HG02973 (cell line): ENCODE measurements at regions not wholly inside any gene's neighbourhood (a gene's known extent, or its start where the extent isn't known, plus 50 kb on each side); places are given as distances from the start of the nearest gene placed in this dataset.
"Not testable (repeated sequence)": the region's sequence is repeated elsewhere in the genome, so short reads cannot be mapped to it uniquely, and the experiment has no call there.

Experiments
- ATAC-seq: cut with Tn5 transposase; IDR thresholded peaks from one replicate; pipeline ENCODE4 v1.9.1; 2021; ENCODE audit warnings: moderate library complexity; ENCODE audit not compliant: unreplicated experiment

GRCh38 chr1:234827656-234828055 lies 217.7 kb upstream of the IRF2BP2 start:
- no peak for ATAC-seq

GRCh38 chr1:234827181-234827580 lies 217.2 kb upstream of the IRF2BP2 start:
- ATAC-seq, result no peak

- no peak for ATAC-seq
Observed at GRCh38 chr1:234826352-234826751, 216.4 kb upstream of the IRF2BP2 start.

DNA sequence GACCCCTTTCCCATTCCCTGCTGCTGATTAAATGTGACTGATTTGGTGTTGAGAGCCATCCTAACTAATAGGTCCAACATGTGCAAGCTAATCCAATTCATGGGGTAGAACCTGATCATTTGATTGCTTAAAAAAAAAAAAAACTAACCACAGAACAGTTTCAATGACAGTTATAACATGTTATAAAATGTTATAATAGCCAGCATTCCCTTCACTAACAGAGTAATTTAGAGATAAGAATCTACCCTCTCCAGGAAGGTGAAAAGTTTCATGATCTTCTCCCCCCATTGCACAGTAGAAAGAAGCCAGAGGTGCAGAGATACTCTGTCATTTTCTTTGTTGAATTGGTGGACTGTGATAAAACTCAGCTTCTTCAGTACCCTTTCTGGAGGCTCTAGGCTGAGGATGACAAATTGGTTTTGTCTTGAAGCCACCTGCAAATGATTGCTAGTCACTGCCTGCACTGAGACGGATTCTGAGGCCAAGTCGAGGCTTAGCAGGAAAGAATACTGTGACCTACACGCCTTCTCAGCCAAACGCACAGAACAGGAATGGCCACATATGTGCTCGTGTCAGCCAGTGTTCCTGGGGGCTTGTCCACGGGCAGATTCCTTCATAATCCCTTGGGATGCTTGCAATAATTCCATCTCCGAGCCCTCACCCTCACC lies 215.7 kb upstream of the IRF2BP2 start:
- no peak for ATAC-seq

- not testable (repeated sequence) for ATAC-seq
Observed at GRCh38 chr1:234824836-234825235, 214.9 kb upstream of the IRF2BP2 start.

- ATAC-seq, result no peak
Observed at GRCh38 chr1:234823191-234824176, 213.5 kb upstream of the IRF2BP2 start.

GRCh38 chr1:234821840-234822239 lies 211.9 kb upstream of the IRF2BP2 start:
- no peak for ATAC-seq

DNA sequence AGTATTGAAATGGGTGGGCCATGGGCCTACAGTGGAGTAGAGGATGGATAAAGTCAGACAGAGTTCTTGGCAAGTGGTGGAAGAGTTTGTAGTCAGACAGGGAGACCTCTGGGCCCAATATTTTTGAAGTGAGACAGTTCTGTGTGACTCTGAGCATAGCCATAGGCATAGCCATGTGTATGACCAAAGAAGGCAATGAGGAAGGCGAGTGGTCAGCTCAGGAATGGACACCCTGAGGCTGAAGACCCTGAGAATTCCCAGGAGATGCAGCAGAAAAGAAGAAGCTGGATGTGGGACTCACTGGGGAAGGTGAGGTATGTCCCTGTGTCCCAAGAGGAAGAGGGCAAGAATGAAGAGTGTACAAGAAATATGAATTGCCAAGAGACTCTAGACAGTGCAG lies 210.6 kb upstream of the IRF2BP2 start:
- no peak for ATAC-seq

DNA sequence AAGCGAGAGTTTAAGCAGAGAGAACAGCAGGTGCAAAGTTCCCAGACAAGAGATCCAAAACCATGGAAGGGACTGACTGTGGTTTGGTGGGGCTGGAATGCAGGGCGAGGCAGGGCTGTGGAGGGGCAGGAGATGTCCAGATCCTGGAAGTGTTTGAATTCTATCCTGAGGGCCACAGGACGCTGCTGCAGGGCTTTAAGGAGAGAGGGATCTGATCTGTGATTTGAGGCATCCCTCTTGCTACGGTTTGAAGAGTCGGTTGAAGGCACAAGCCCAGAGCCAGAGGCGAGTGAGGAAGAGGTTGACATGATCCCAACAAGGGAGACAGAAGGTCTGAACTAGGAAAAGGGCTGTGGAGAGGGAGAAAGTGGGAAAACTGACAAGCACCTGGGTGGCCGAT lies 209.9 kb upstream of the IRF2BP2 start:
- ATAC-seq, result not testable (repeated sequence)

DNA sequence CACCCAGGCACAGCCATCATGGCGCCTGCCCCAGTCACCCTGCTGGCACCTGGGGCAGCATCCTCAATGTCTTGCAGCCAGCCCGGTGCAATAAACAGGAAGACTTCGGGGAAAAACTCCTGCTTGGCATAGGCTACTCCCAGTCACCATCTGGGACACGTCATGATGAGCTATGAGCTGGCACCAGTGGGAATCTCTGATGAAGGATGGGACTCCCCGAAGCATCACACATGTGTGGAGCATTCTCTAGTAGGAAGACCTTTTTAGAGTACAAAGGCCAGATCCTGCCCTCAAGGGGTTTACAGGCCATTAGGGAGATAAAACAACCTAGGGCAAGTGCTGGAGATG lies 208.0 kb upstream of the IRF2BP2 start:
- not testable (repeated sequence) for ATAC-seq

DNA sequence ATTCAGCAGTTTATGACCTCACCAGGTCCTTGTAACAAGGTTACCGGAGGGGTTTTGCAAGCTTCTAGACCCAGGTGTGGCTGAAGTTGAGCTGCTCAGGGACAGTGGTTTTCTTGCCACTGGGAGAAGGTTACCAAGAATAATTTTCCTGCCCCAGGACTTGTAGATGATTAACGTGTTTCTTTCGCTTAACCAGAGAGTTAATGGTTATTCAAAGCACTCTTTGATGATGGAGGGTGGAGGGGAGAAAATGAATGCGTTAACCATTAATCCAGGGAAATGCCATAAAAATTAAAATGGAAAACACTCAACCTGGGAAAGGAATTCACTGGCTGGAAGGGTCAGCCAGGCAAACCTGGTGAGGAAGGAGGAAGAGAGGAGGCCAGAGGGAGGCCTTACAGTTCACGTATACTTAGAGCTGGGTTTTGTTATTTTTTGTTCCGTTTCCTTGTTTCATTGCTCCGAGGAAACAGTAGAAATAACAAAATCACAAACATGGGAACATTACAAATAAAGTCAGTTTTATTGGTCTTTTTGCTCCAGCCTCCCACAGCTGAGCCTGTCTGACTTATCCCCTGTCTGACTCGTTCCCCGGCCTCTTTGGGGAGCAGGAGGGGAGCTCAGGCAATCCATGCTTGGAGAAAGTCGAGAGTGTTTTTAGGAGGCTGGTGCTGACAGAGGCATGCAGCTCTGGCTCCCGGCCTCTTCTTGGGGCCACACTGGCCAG lies 207.5 kb upstream of the IRF2BP2 start:
- not testable (repeated sequence) for ATAC-seq

- not testable (repeated sequence) for ATAC-seq
Observed at GRCh38 chr1:234816864-234817263, 206.9 kb upstream of the IRF2BP2 start.

GRCh38 chr1:234816186-234816851 lies 206.3 kb upstream of the IRF2BP2 start:
- not testable (repeated sequence) for ATAC-seq

DNA sequence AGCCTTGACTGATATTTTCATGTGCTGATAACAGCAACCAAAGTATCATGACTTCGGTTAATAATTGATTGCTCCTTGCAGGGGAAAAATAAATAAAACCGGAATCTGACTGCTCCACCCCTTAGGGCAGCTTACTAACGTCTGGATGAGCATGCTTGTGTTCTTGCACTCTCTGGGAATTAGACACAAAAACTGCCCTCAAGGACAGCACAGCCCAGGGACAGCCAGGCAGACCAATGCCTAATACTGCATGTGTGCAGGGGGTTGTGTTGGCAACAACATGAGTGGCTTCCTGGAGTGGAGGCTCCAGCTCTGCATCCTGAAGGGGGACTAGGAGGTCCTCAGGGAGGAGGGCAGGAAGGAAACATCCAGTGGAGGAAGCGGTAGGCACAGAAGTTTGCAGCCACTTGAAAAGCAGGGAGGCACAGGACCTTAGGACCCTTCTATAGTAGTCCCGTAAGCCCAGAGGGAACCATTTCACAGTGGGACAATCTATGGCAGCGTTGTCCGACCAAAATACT lies 205.4 kb upstream of the IRF2BP2 start:
- ATAC-seq, result not testable (repeated sequence)

GRCh38 chr1:234814235-234814634 lies 204.3 kb upstream of the IRF2BP2 start:
- ATAC-seq, result not testable (repeated sequence)

GRCh38 chr1:234811824-234812223 lies 201.8 kb upstream of the IRF2BP2 start:
- not testable (repeated sequence) for ATAC-seq

- ATAC-seq, result not testable (repeated sequence)
Observed at GRCh38 chr1:234810726-234811125, 200.7 kb upstream of the IRF2BP2 start.

- not testable (repeated sequence) for ATAC-seq
Observed at GRCh38 chr1:234809854-234810245, 199.9 kb upstream of the IRF2BP2 start.

- peak; percentile 59 for ATAC-seq
Observed at GRCh38 chr1:234808943-234809853, 199.2 kb upstream of the IRF2BP2 start.
